ENCODE measurements at regions not wholly inside any gene's neighbourhood (a gene's known extent, or its start where the extent isn't known, plus 50 kb on each side); places are given as distances from the start of the nearest gene placed in this dataset.
"Not testable (repeated sequence)": the region's sequence is repeated elsewhere in the genome, so short reads cannot be mapped to it uniquely, and the experiment has no call there.

GRCh38 chr22:15775118-15775517, 85.3 kb downstream of the POTEH start:
- TF ChIP-seq, protein P1, sequence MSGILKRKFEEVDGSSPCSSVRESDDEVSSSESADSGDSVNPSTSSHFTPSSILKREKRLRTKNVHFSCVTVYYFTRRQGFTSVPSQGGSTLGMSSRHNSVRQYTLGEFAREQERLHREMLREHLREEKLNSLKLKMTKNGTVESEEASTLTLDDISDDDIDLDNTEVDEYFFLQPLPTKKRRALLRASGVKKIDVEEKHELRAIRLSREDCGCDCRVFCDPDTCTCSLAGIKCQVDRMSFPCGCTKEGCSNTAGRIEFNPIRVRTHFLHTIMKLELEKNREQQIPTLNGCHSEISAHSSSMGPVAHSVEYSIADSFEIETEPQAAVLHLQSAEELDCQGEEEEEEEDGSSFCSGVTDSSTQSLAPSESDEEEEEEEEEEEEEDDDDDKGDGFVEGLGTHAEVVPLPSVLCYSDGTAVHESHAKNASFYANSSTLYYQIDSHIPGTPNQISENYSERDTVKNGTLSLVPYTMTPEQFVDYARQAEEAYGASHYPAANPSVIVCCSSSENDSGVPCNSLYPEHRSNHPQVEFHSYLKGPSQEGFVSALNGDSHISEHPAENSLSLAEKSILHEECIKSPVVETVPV (CRISPR knock-in tag; IDR thresholded peaks at IDR 0.05), result not testable (repeated sequence)
- not testable (repeated sequence) for TF ChIP-seq CSDC2 (CRISPR knock-in tag; IDR thresholded peaks at IDR 0.05); ARNTL (CRISPR knock-in tag; IDR thresholded peaks at IDR 0.05; ENCODE audit: borderline replicate concordance, low read depth); CREB5 (CRISPR knock-in tag; IDR thresholded peaks at IDR 0.05; ENCODE audit: low read depth); TCF4 (CRISPR knock-in tag; IDR thresholded peaks at IDR 0.05; ENCODE audit: borderline replicate concordance)
- TF ChIP-seq, protein P2, sequence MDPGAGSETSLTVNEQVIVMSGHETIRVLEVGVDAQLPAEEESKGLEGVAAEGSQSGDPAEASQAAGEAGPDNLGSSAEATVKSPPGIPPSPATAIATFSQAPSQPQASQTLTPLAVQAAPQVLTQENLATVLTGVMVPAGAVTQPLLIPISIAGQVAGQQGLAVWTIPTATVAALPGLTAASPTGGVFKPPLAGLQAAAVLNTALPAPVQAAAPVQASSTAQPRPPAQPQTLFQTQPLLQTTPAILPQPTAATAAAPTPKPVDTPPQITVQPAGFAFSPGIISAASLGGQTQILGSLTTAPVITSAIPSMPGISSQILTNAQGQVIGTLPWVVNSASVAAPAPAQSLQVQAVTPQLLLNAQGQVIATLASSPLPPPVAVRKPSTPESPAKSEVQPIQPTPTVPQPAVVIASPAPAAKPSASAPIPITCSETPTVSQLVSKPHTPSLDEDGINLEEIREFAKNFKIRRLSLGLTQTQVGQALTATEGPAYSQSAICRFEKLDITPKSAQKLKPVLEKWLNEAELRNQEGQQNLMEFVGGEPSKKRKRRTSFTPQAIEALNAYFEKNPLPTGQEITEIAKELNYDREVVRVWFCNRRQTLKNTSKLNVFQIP (CRISPR knock-in tag; IDR thresholded peaks at IDR 0.05; ENCODE audit: borderline replicate concordance, low read depth), result not testable (repeated sequence)
